Osteoblast (primary cell): ENCODE measurements at regions not wholly inside any gene's neighbourhood (a gene's known extent, or its start where the extent isn't known, plus 50 kb on each side); places are given as distances from the start of the nearest gene placed in this dataset.

Experiments
- DNase-seq: peaks from one replicate; pipeline ENCODE4 v3.0.0; 2011; ENCODE audit warnings: low spot score, mixed read lengths; ENCODE audit not compliant: insufficient read length; ENCODE audit errors: missing footprints
- H2AFZ ChIP-seq: 2 replicates; pipeline ENCODE4 v1.6.0; 2011; ENCODE audit warnings: mild to moderate bottlenecking, low read length
- H3K27ac ChIP-seq: 2 replicates; pipeline ENCODE4 v1.5.1; 2011; ENCODE audit warnings: mild to moderate bottlenecking, low read depth, low read length, moderate library complexity
- H3K27me3 ChIP-seq: 2 replicates; pipeline ENCODE4 v1.6.0; 2012; ENCODE audit warnings: mild to moderate bottlenecking, control low read depth, inconsistent platforms, low read length, moderate library complexity; ENCODE audit not compliant: insufficient read depth
- H3K36me3 ChIP-seq: 2 replicates; pipeline ENCODE4 v1.5.1; 2011; ENCODE audit warnings: mild to moderate bottlenecking, low read length, control low read depth, moderate library complexity; ENCODE audit not compliant: insufficient read depth
- H3K4me1 ChIP-seq: 2 replicates; pipeline ENCODE4 v1.5.1; 2011; ENCODE audit warnings: mild to moderate bottlenecking, low read length, control low read depth, moderate library complexity; ENCODE audit not compliant: insufficient read depth
- H3K4me2 ChIP-seq: 2 replicates; pipeline ENCODE4 v1.6.0; 2011; ENCODE audit warnings: mild to moderate bottlenecking, low read length; ENCODE audit not compliant: insufficient read depth
- H3K4me3 ChIP-seq: fragments of 200-600 bp; sonication (generic); 3 replicates; pipeline ENCODE4 v1.5.1; 2012; ENCODE audit warnings: mild to moderate bottlenecking, low read length, inconsistent platforms; ENCODE audit not compliant: insufficient read depth
- H3K79me2 ChIP-seq: 2 replicates; pipeline ENCODE4 v1.6.0; 2012; ENCODE audit warnings: mild to moderate bottlenecking, low read length, control low read depth, inconsistent platforms; ENCODE audit not compliant: insufficient read depth
- H3K9me3 ChIP-seq: 2 replicates; pipeline ENCODE4 v1.5.1; 2011; ENCODE audit warnings: low read depth, low read length, control low read depth
- H4K20me1 ChIP-seq: 2 replicates; pipeline ENCODE4 v1.6.0; 2012; ENCODE audit warnings: mild to moderate bottlenecking, low read length, control low read depth; ENCODE audit not compliant: insufficient read depth
- CTCF ChIP-seq: IDR thresholded peaks from 2 replicates; pipeline ENCODE4 v1.5.1; 2011; ENCODE audit warnings: mild to moderate bottlenecking, low read depth, low read length, moderate library complexity; ENCODE audit errors: extremely low read depth

GRCh38 chr4:126757219-126757618 is 875.5 kb upstream of the INTU start:
- no peak overlapping the region for H3K4me3 ChIP-seq
- TF ChIP-seq CTCF, result no peak
- H3K27ac ChIP-seq, result no peak overlapping the region
- H3K27me3 ChIP-seq, result no peaks in the 10 kb centered on the region
- H3K79me2 ChIP-seq, result no peaks in the 10 kb centered on the region
- H2AFZ ChIP-seq, result peak overlapping the region; percentile 20
- no peaks in the 10 kb centered on the region for H3K4me1 ChIP-seq
- H4K20me1 ChIP-seq, result no peaks in the 10 kb centered on the region
- no peak for DNase-seq
- no peak overlapping the region for H3K4me2 ChIP-seq
- H3K9me3 ChIP-seq, result no peaks in the 10 kb centered on the region
- H3K36me3 ChIP-seq, result no peaks in the 10 kb centered on the region

GRCh38 chr4:126758493-126758892 is 874.3 kb upstream of the INTU start:
- Histone ChIP-seq H3K4me3 (no peak overlapping the region), H3K79me2 (no peaks in the 10 kb centered on the region), H3K4me2 (no peak overlapping the region), H4K20me1 (no peaks in the 10 kb centered on the region), H2AFZ (no peak overlapping the region), H3K27ac (no peak overlapping the region), H3K36me3 (no peaks in the 10 kb centered on the region), H3K9me3 (no peaks in the 10 kb centered on the region), H3K27me3 (no peaks in the 10 kb centered on the region), H3K4me1 (no peaks in the 10 kb centered on the region)
- TF ChIP-seq CTCF, result no peak
- DNase-seq, result no peak

- Histone ChIP-seq H3K27ac (no peak overlapping the region), H3K4me1 (no peaks in the 10 kb centered on the region), H3K36me3 (no peaks in the 10 kb centered on the region), H3K79me2 (no peaks in the 10 kb centered on the region), H3K27me3 (no peaks in the 10 kb centered on the region), H2AFZ (peak overlapping the region; percentile 30), H3K9me3 (no peaks in the 10 kb centered on the region), H3K4me2 (no peak overlapping the region), H3K4me3 (no peak overlapping the region), H4K20me1 (no peaks in the 10 kb centered on the region)
- DNase-seq, result no peak
- TF ChIP-seq CTCF, result no peak
Observed at GRCh38 chr4:126761947-126762662, 870.7 kb upstream of the INTU start.

GRCh38 chr4:126762663-126763247 is 870.0 kb upstream of the INTU start:
- Histone ChIP-seq H3K4me2 (no peak overlapping the region), H3K9me3 (no peaks in the 10 kb centered on the region), H4K20me1 (no peaks in the 10 kb centered on the region), H3K79me2 (no peaks in the 10 kb centered on the region), H3K27ac (no peak overlapping the region), H2AFZ (peak overlapping the region; percentile 30), H3K36me3 (no peaks in the 10 kb centered on the region), H3K4me1 (no peaks in the 10 kb centered on the region), H3K4me3 (no peak overlapping the region), H3K27me3 (no peaks in the 10 kb centered on the region)
- TF ChIP-seq CTCF, result no peak
- DNase-seq, result no peak
